Natural killer cell (primary cell): ENCODE measurements at regions not wholly inside any gene's neighbourhood (a gene's known extent, or its start where the extent isn't known, plus 50 kb on each side); places are given as distances from the start of the nearest gene placed in this dataset.

Source experiments
- ATAC-seq, 3 donors: fragments of 150-1000 bp in 2 of 3; fragments of 200-7000 bp in 1 of 3; cut with Tn5 transposase; 1 replicate in 1 of 3; 2 replicates in 2 of 3; pipeline ENCODE4 v1.10.0; 2021; ENCODE audit warnings: mild to moderate bottlenecking in 2 of 3, moderate library complexity in 2 of 3
- DNase-seq, 2 donors: peaks; one replicate each; pipeline versions ENCODE4 v3.0.0 to v3.0.0-alpha.2; 2013 to 2021; ENCODE audit warnings: mixed read lengths in 1 of 2
- H3K27ac ChIP-seq: one replicate; pipeline ENCODE4 v1.5.1; 2013; ENCODE audit warnings: mild to moderate bottlenecking, low read length
- H3K27me3 ChIP-seq: one replicate; pipeline ENCODE4 v1.6.1; 2013; ENCODE audit warnings: low read length; ENCODE audit not compliant: control insufficient read depth, insufficient read depth
- H3K36me3 ChIP-seq: one replicate; pipeline ENCODE4 v1.6.1; 2013; ENCODE audit warnings: low read length; ENCODE audit not compliant: control insufficient read depth, insufficient read depth
- H3K4me1 ChIP-seq: one replicate; pipeline ENCODE4 v1.6.1; 2013; ENCODE audit warnings: low read length; ENCODE audit not compliant: control insufficient read depth, insufficient read depth
- H3K4me3 ChIP-seq: one replicate; pipeline ENCODE4 v1.5.1; 2013; ENCODE audit warnings: low read length
- H3K9me3 ChIP-seq: one replicate; pipeline ENCODE4 v1.6.1; 2013; ENCODE audit warnings: low read length; ENCODE audit not compliant: control insufficient read depth, insufficient read depth
- H3K27ac Mint-ChIP-seq, 2 donors: one replicate each; pipeline ENCODE4 v1.8.0; 2022; ENCODE audit warnings: mild to moderate bottlenecking in 2 of 2, mixed read lengths in 2 of 2, moderate library complexity in 1 of 2
- H3K27me3 Mint-ChIP-seq, 2 donors: one replicate each; pipeline ENCODE4 v1.8.0; 2022; ENCODE audit warnings: low read depth in 2 of 2, mixed read lengths in 2 of 2
- H3K36me3 Mint-ChIP-seq: one replicate; pipeline ENCODE4 v1.8.0; 2022; ENCODE audit warnings: mixed read lengths
- H3K4me1 Mint-ChIP-seq, 2 donors: one replicate each; pipeline ENCODE4 v1.8.0; 2022; ENCODE audit warnings: mixed read lengths in 2 of 2
- H3K4me3 Mint-ChIP-seq: one replicate; pipeline ENCODE4 v1.8.0; 2022; ENCODE audit warnings: mild to moderate bottlenecking, moderate library complexity, mixed read lengths
- H3K9me3 Mint-ChIP-seq, 2 donors: one replicate each; pipeline ENCODE4 v1.8.0; 2022; ENCODE audit warnings: mixed read lengths in 2 of 2
- WGBS: methylation state at CpG from one replicate; pipeline ENCODE4 v1.1.7; 2013; ENCODE audit warnings: missing lambda C conversion rate; ENCODE audit not compliant: insufficient coverage; 5-methylcytosine and 5-hydroxymethylcytosine counted together
- intact Hi-C: fragments of 100-400 bp; cut with micrococcal nuclease; formaldehyde crosslinking; loops from one replicate; pipeline ENCODE4 v1.14.2; 2022
- TF ChIP-seq, protein P1 (sequence below): fragments of 200-600 bp; IDR thresholded peaks from one replicate; pipeline ENCODE4 v1.8.0; 2022; ENCODE audit warnings: antibody characterized with exemption

DNA sequence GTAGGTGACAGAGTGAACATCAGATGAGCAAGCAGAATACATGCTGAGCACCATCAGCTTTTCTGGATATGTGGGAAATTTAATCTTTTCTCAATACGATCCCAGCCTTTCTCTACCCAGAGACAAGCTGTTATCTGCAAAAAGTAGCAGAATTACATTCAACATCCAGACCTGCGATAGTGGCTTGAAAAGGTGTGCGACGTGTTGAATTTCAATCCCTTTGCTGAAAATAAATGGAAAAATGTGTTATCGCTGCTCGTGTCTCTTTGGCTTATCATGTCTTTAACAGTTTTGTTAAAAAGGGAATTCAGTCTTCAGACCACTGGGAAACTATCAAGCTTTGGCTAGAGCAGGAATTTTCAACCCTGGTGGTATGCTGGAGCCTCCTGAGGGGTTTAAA lies 98.8 kb upstream of the FAM20A start:
- no peak overlapping the region for H3K27ac Mint-ChIP-seq
- no peak overlapping the region for H3K4me3 Mint-ChIP-seq
- H3K36me3 ChIP-seq, result no peaks in the 10 kb centered on the region
- H3K9me3 ChIP-seq, result no peaks in the 10 kb centered on the region
- no peaks in the 10 kb centered on the region for H3K4me1 ChIP-seq
- DNase-seq (no peak), ATAC-seq (no peak)
- no peaks in the 10 kb centered on the region for H3K4me1 Mint-ChIP-seq
- no peaks in the 10 kb centered on the region for H3K36me3 Mint-ChIP-seq
- 95% methylated on average over 5 of the region's 6 CpGs for WGBS
- H3K9me3 Mint-ChIP-seq, result no peaks in the 10 kb centered on the region
- H3K27me3 Mint-ChIP-seq, result peaks cover 7 to 27% of the 10 kb centered on the region in 2 donors
- TF ChIP-seq, protein P1, sequence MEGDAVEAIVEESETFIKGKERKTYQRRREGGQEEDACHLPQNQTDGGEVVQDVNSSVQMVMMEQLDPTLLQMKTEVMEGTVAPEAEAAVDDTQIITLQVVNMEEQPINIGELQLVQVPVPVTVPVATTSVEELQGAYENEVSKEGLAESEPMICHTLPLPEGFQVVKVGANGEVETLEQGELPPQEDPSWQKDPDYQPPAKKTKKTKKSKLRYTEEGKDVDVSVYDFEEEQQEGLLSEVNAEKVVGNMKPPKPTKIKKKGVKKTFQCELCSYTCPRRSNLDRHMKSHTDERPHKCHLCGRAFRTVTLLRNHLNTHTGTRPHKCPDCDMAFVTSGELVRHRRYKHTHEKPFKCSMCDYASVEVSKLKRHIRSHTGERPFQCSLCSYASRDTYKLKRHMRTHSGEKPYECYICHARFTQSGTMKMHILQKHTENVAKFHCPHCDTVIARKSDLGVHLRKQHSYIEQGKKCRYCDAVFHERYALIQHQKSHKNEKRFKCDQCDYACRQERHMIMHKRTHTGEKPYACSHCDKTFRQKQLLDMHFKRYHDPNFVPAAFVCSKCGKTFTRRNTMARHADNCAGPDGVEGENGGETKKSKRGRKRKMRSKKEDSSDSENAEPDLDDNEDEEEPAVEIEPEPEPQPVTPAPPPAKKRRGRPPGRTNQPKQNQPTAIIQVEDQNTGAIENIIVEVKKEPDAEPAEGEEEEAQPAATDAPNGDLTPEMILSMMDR, result no peak
- H3K4me3 ChIP-seq, result no peak overlapping the region
- no peaks in the 10 kb centered on the region for H3K27me3 ChIP-seq
- H3K27ac ChIP-seq, result no peak overlapping the region
- intact Hi-C loops, result no loop called here

DNA sequence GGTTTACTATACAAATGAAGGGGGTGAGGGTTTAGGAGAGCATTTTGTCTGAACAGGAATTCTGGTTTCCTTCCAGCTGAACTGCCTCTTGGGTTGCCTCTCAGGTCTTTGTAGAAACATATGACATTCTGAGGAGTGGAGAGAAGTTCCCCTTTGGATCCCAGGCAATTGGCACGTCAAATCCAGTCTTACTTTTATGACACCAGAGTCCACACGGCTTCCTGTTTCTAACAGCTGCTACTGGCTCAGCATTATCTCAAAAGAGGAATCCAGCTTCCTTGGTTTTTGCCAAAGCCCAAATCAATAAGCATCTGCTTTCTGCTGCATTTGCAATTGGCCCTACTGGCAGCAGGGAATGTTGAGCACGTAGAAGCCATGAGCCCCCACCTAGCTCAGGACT lies 97.6 kb upstream of the FAM20A start:
- Histone ChIP-seq H3K27ac (no peak overlapping the region), H3K4me3 (no peak overlapping the region), H3K36me3 (no peaks in the 10 kb centered on the region), H3K27me3 (no peaks in the 10 kb centered on the region), H3K9me3 (no peaks in the 10 kb centered on the region), H3K4me1 (no peaks in the 10 kb centered on the region)
- H3K4me3 Mint-ChIP-seq, result no peak overlapping the region
- DNase-seq, result no peak
- TF ChIP-seq, protein P1, result no peak
- H3K27me3 Mint-ChIP-seq, result peaks cover 7 to 26% of the 10 kb centered on the region in 2 donors
- H3K9me3 Mint-ChIP-seq, result no peaks in the 10 kb centered on the region
- ATAC-seq, result no peak
- H3K27ac Mint-ChIP-seq, result no peak overlapping the region
- 45% methylated on average over 3 of the region's 3 CpGs for WGBS
- intact Hi-C loops, result no loop called here
- no peaks in the 10 kb centered on the region for H3K36me3 Mint-ChIP-seq
- H3K4me1 Mint-ChIP-seq, result no peaks in the 10 kb centered on the region

DNA sequence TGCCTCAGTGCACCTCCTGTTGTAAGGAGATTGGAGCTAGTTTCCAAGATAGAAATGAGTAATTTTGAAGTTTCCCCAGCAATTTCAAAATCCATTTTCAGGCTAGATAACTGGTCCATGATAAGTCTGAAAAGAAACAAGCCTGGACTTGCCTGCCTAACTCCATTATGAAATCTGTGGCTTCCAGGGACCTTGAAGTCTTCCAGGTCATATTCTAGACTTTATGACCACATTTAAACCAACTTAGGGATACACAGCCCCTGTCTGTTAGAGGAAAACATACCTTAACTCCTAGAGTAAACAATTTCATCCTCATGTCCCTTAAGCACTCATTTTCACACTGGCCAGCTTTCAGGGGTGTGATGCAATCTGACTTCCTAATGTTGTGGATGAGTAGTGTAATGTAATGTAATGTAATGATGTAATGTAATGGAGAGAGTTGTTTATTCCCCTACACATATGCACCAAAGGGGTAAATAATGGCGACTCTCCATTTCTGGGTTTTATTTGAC lies 96.7 kb upstream of the FAM20A start:
- peaks cover 7 to 18% of the 10 kb centered on the region in 2 donors for H3K27me3 Mint-ChIP-seq
- Histone ChIP-seq H3K27ac (no peak overlapping the region), H3K27me3 (no peaks in the 10 kb centered on the region), H3K36me3 (no peaks in the 10 kb centered on the region), H3K9me3 (no peaks in the 10 kb centered on the region), H3K4me1 (no peaks in the 10 kb centered on the region), H3K4me3 (no peak overlapping the region)
- ATAC-seq (no peak), DNase-seq (no peak)
- H3K36me3 Mint-ChIP-seq, result no peaks in the 10 kb centered on the region
- TF ChIP-seq, protein P1, result no peak
- no peak overlapping the region for H3K27ac Mint-ChIP-seq
- H3K9me3 Mint-ChIP-seq, result no peaks in the 10 kb centered on the region
- no peak overlapping the region for H3K4me3 Mint-ChIP-seq
- WGBS, result 60% methylated on average over 1 of the region's 1 CpG
- H3K4me1 Mint-ChIP-seq, result no peaks in the 10 kb centered on the region
- intact Hi-C loops, result no loop called here

DNA sequence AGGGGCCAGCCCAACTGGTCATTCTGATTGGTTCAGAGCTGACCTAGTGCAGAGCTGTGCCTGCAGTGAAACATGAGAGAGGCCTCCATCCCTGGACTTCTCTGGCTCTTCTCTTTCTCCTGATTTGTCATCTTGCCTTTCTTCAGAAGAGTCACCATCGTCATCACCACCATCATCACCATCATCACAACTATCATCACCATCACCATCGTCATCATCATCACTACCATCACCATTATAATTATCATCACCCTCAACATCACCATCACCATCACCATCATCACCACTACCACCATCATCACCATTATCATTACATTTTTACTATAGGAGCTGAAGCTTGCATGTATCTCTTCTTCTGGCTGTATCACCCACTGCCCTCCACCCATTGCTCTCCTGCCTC lies 94.5 kb upstream of the FAM20A start:
- no peak for DNase-seq
- Histone ChIP-seq H3K36me3 (no peaks in the 10 kb centered on the region), H3K27ac (no peak overlapping the region), H3K4me1 (no peaks in the 10 kb centered on the region), H3K9me3 (no peaks in the 10 kb centered on the region), H3K4me3 (no peak overlapping the region), H3K27me3 (no peaks in the 10 kb centered on the region)
- Mint-ChIP-seq H3K27me3 (peaks cover 7 to 25% of the 10 kb centered on the region in 2 donors), H3K9me3 (no peaks in the 10 kb centered on the region), H3K4me1 (no peaks in the 10 kb centered on the region), H3K27ac (no peak overlapping the region), H3K36me3 (no peaks in the 10 kb centered on the region), H3K4me3 (no peak overlapping the region)
- intact Hi-C loops, result no loop called here
- WGBS, result 88% methylated on average over 2 of the region's 2 CpGs
- ATAC-seq, result no peak
- TF ChIP-seq, protein P1, result no peak
